ENCODE measurements at regions not wholly inside any gene's neighbourhood (a gene's known extent, or its start where the extent isn't known, plus 50 kb on each side); places are given as distances from the start of the nearest gene placed in this dataset.

DNA sequence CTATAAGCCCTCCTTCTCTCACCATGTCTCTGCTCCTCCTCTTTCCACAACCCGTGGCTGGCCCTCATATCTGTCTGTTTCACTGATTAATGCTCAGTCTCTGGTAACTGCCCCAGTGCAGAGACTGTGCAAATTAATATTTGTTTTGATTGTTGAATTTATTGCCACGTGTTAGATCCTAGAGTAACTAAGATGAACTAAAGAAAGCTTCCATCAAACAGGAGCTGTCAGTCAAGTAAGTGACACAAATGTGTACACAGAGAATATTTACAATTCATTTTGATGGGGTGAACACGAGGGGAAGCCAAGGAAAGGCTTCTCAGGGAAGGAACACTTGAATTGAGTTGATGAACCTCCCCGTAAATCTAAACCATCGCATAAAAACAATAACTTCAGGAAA, 182.5 kb downstream of the BAMBI start:
- TF ChIP-seq, protein P1, sequence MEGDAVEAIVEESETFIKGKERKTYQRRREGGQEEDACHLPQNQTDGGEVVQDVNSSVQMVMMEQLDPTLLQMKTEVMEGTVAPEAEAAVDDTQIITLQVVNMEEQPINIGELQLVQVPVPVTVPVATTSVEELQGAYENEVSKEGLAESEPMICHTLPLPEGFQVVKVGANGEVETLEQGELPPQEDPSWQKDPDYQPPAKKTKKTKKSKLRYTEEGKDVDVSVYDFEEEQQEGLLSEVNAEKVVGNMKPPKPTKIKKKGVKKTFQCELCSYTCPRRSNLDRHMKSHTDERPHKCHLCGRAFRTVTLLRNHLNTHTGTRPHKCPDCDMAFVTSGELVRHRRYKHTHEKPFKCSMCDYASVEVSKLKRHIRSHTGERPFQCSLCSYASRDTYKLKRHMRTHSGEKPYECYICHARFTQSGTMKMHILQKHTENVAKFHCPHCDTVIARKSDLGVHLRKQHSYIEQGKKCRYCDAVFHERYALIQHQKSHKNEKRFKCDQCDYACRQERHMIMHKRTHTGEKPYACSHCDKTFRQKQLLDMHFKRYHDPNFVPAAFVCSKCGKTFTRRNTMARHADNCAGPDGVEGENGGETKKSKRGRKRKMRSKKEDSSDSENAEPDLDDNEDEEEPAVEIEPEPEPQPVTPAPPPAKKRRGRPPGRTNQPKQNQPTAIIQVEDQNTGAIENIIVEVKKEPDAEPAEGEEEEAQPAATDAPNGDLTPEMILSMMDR (IDR thresholded peaks at IDR 0.05), result no peak
- TF ChIP-seq POLR2A (IDR thresholded peaks at IDR 0.05) (no peak), EP300 (IDR thresholded peaks at IDR 0.05) (no peak)
